ENCODE measurements at regions not wholly inside any gene's neighbourhood (a gene's known extent, or its start where the extent isn't known, plus 50 kb on each side); places are given as distances from the start of the nearest gene placed in this dataset.

GRCh38 chr18:47721876-47722275, 208.6 kb downstream of the SMAD2 start:
- TF ChIP-seq, protein P1, sequence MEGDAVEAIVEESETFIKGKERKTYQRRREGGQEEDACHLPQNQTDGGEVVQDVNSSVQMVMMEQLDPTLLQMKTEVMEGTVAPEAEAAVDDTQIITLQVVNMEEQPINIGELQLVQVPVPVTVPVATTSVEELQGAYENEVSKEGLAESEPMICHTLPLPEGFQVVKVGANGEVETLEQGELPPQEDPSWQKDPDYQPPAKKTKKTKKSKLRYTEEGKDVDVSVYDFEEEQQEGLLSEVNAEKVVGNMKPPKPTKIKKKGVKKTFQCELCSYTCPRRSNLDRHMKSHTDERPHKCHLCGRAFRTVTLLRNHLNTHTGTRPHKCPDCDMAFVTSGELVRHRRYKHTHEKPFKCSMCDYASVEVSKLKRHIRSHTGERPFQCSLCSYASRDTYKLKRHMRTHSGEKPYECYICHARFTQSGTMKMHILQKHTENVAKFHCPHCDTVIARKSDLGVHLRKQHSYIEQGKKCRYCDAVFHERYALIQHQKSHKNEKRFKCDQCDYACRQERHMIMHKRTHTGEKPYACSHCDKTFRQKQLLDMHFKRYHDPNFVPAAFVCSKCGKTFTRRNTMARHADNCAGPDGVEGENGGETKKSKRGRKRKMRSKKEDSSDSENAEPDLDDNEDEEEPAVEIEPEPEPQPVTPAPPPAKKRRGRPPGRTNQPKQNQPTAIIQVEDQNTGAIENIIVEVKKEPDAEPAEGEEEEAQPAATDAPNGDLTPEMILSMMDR (IDR thresholded peaks at IDR 0.05; ENCODE audit: low read length) = no peak
- no peak for TF ChIP-seq EZH2 (IDR thresholded peaks at IDR 0.05; ENCODE audit: borderline replicate concordance, low read length)

Measured in OCI-LY1 (cell line).